Adrenal gland (tissue), 9 donors: ENCODE measurements at regions not wholly inside any gene's neighbourhood (a gene's known extent, or its start where the extent isn't known, plus 50 kb on each side); places are given as distances from the start of the nearest gene placed in this dataset.

Source experiments
- DNase-seq, 7 donors: peaks; one replicate each; pipeline ENCODE4 v3.0.0-alpha.2; 2019 to 2020
- H3K27ac ChIP-seq, 5 donors: fragments of 200-600 bp; sonication (generic) in 4 of 5; 1 replicate in 3 of 5; 2 replicates in 2 of 5; pipeline versions ENCODE4 v1.5.1 to v1.8.0; 2016 to 2020; ENCODE audit warnings: mild to moderate bottlenecking in 1 of 5
- H3K27me3 ChIP-seq: fragments of 200-600 bp; 2 replicates; pipeline ENCODE4 v1.8.0; 2021
- H3K36me3 ChIP-seq, 2 donors: fragments of 200-600 bp; replicated peaks in 1 of 2; 1 replicate in 1 of 2; 2 replicates in 1 of 2; pipeline versions ENCODE4 v1.5.1 to v1.8.0; 2018 to 2022
- H3K4me1 ChIP-seq, 2 donors: fragments of 200-600 bp; replicated peaks in 1 of 2; 1 replicate in 1 of 2; 2 replicates in 1 of 2; pipeline versions ENCODE4 v1.5.1 to v1.8.0; 2018 to 2021
- H3K4me3 ChIP-seq, 4 donors: fragments of 200-600 bp; sonication (generic) in 3 of 4; one replicate each; pipeline ENCODE4 v1.5.1; 2016 to 2018
- H3K9me3 ChIP-seq, 3 donors: fragments of 200-600 bp; sonication (generic) in 1 of 3; replicated peaks in 1 of 3; 1 replicate in 2 of 3; 2 replicates in 1 of 3; pipeline versions ENCODE4 v1.5.1 to v1.8.0; 2016 to 2021
- CTCF ChIP-seq, 6 experiments: fragments of 450-650 bp in 4 of 6; fragments of 200-600 bp in 2 of 6; sonication (generic) in 1 of 6; IDR thresholded peaks; 1 replicate in 5 of 6; 2 replicates in 1 of 6; pipeline versions ENCODE4 v1.5.1 to v1.8.0; 2016 to 2021; ENCODE audit warnings: antibody characterized with exemption in 6 of 6, mild to moderate bottlenecking in 2 of 6, moderate library complexity in 1 of 6
- POLR2A ChIP-seq, 2 donors: fragments of 450-650 bp; IDR thresholded peaks; one replicate each; pipeline ENCODE4 v1.6.1; 2017; ENCODE audit warnings: antibody characterized with exemption in 2 of 2, mild to moderate bottlenecking in 2 of 2, moderate library complexity in 1 of 2
- WGBS, 4 donors: extraction: QIAGEN DNeasy Blood & Tissue Kit in 2 of 4; methylation state at CpG; one replicate each; pipeline versions ENCODE4 v1.1.5 to v1.1.7; 2013 to 2017; 5-methylcytosine and 5-hydroxymethylcytosine counted together
- intact Hi-C, 2 donors: fragments of 100-400 bp; cut with DNase I; formaldehyde crosslinking; loops; one replicate each; pipeline versions ENCODE4 v1.14.1 to v1.15.0; 2022 to 2023
- donor health status: healthy with polysubstance abuse.
- donor health status: Bipolar disorder and iron deficiency.
- donor health status: DM: yes; HTN: yes; CAD: no.
- donor health status: DM: no; HTN: no; CAD: no.
- donor health status: DM: no; HTN: no; CAD: no.

GRCh38 chr2:13104723-13105122, 388.0 kb downstream of the TRIB2 start:
- DNase-seq, result no peak
- Histone ChIP-seq H3K27me3 (no peaks in the 10 kb centered on the region), H3K27ac (no peak overlapping the region), H3K9me3 (no peaks in the 10 kb centered on the region), H3K4me1 (no peaks in the 10 kb centered on the region), H3K36me3 (no peaks in the 10 kb centered on the region), H3K4me3 (no peak overlapping the region)
- TF ChIP-seq CTCF (IDR thresholded peaks at IDR 0.05), result no peak
- no peak for TF ChIP-seq POLR2A (IDR thresholded peaks at IDR 0.05)
- intact Hi-C loops, result no loop called here

DNA sequence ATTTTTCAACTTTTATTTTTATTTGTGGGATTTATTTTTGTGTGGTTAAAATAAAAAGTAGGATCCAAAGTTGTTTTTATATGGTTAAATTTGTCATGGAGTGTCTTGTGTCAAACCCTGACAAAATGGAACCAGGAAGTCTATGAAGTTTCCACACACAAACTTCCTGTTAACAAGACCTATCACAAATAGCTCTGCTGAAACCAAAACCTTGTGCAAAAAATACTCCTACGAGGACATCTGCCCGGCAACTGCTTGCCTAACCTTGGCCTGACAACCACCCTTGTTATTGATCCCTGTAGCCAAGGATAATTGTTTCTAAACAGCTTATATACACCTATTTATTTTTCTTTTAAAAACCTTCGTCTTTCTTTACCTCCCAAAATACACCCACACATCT, 389.6 kb downstream of the TRIB2 start:
- no peak overlapping the region for H3K27ac ChIP-seq
- H3K4me3 ChIP-seq, result no peak overlapping the region
- H3K9me3 ChIP-seq, result no peaks in the 10 kb centered on the region
- TF ChIP-seq CTCF (IDR thresholded peaks at IDR 0.05) (no peak), POLR2A (IDR thresholded peaks at IDR 0.05) (no peak)
- intact Hi-C loops, result no loop called here
- H3K36me3 ChIP-seq, result no peaks in the 10 kb centered on the region
- DNase-seq, result no peak
- no peaks in the 10 kb centered on the region for H3K4me1 ChIP-seq
- no peaks in the 10 kb centered on the region for H3K27me3 ChIP-seq
- 35 to 60% (median 48%) methylated on average over 3 of the region's 3 CpGs for WGBS, 4 donors

DNA sequence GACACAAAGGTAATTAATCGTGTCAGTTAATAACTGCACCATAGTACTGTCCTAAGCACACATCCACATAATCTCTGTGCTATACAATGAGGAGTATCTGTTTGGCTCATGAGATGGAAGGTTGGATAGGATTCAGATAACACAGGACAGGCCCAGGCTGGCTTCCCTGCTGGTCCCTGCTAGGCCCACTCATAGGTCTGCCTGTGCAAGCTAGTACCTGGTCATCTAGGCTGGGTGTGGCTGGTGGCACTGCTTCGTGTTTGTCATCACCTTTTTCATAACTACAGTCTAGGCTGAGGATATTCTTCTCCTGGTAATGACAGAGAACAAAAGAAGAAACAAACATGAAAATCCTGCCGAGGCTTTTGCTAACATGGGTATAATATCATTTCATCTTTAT, 392.8 kb downstream of the TRIB2 start:
- DNase-seq, result no peak
- WGBS, 4 donors, result 76 to 92% (median 79%) methylated on average over 3 of the region's 3 CpGs

DNA sequence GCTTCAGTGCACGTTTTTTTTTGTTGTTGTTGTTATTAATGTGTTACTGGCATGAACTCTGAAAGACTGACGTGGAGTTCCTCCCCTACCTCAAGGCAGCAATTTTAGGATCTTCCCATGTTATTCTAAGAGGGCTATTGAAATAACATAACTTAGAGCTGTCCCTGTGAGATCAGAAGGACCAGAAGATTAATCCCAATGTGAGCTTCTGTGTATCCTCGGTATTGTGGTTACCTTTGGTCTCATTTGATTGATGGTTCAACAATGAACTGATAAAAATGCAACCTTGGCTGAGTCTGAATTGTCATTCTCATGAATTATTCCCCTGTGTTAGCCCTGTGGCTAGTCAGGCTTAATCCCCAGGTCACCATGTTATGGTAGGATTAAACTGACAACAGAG, 394.1 kb downstream of the TRIB2 start:
- no peaks in the 10 kb centered on the region for H3K4me1 ChIP-seq
- H3K27ac ChIP-seq, result no peak overlapping the region
- H3K9me3 ChIP-seq, result no peaks in the 10 kb centered on the region
- TF ChIP-seq POLR2A (IDR thresholded peaks at IDR 0.05) (no peak), CTCF (IDR thresholded peaks at IDR 0.05) (no peak)
- H3K36me3 ChIP-seq, result no peaks in the 10 kb centered on the region
- 28 to 52% (median 31%) methylated on average over 3 of the region's 3 CpGs for WGBS, 4 donors
- no peak overlapping the region for H3K4me3 ChIP-seq
- no peak for DNase-seq
- intact Hi-C loops, result no loop called here
- no peaks in the 10 kb centered on the region for H3K27me3 ChIP-seq

More for the DNA sequence above, 392.8 kb downstream of the TRIB2 start:
- TF ChIP-seq CTCF (IDR thresholded peaks at IDR 0.05), result no peak
- no peak for TF ChIP-seq POLR2A (IDR thresholded peaks at IDR 0.05)
- Histone ChIP-seq H3K27me3 (no peaks in the 10 kb centered on the region), H3K4me3 (no peak overlapping the region), H3K9me3 (no peaks in the 10 kb centered on the region), H3K36me3 (no peaks in the 10 kb centered on the region), H3K4me1 (no peaks in the 10 kb centered on the region), H3K27ac (no peak overlapping the region)
- intact Hi-C loops, result no loop called here
